Gastroesophageal sphincter (tissue), 3 donors: ENCODE measurements at regions not wholly inside any gene's neighbourhood (a gene's known extent, or its start where the extent isn't known, plus 50 kb on each side); places are given as distances from the start of the nearest gene placed in this dataset.

Experiments used
- POLR2AphosphoS5 ChIP-seq: sonication (generic); formaldehyde crosslinking; IDR thresholded peaks from one replicate; pipeline ENCODE4 v1.6.1; 2017; ENCODE audit warnings: antibody characterized with exemption
- TF ChIP-seq, protein P1 (sequence below), 4 experiments: fragments of 200-600 bp in 2 of 4; fragments of 450-650 bp in 2 of 4; sonication (generic) in 1 of 4; IDR thresholded peaks; one replicate each; pipeline ENCODE4 v1.5.1; 2017 to 2019; ENCODE audit warnings: antibody characterized with exemption in 4 of 4, mild to moderate bottlenecking in 2 of 4, moderate library complexity in 2 of 4

DNA sequence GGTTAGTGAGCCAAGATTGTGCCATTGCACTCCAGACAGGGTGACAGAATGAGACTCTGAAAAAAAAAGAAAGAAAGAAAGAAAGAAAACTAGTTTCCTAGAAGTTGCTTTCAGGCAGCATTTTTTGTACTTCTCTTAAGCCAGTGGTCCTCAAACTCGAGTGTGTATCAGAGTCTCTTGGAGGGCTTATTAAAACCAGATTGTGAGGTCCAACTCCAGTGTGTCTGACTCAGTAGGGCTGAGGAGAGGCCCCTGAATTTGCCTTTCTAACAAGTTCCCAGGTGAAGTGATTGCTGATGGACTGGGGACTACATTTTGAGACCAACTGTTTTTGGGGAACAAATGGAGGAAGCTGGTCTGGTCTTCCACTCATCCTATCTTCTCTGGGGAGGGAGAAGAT lies 57.5 kb upstream of the VSTM5 start:
- TF ChIP-seq, protein P1, sequence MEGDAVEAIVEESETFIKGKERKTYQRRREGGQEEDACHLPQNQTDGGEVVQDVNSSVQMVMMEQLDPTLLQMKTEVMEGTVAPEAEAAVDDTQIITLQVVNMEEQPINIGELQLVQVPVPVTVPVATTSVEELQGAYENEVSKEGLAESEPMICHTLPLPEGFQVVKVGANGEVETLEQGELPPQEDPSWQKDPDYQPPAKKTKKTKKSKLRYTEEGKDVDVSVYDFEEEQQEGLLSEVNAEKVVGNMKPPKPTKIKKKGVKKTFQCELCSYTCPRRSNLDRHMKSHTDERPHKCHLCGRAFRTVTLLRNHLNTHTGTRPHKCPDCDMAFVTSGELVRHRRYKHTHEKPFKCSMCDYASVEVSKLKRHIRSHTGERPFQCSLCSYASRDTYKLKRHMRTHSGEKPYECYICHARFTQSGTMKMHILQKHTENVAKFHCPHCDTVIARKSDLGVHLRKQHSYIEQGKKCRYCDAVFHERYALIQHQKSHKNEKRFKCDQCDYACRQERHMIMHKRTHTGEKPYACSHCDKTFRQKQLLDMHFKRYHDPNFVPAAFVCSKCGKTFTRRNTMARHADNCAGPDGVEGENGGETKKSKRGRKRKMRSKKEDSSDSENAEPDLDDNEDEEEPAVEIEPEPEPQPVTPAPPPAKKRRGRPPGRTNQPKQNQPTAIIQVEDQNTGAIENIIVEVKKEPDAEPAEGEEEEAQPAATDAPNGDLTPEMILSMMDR (IDR thresholded peaks at IDR 0.05) = no peak
- no peak for TF ChIP-seq POLR2AphosphoS5
